IMR-90 (cell line): ENCODE measurements at regions not wholly inside any gene's neighbourhood (a gene's known extent, or its start where the extent isn't known, plus 50 kb on each side); places are given as distances from the start of the nearest gene placed in this dataset.
A peak's percentile ranks its signal among the peaks of the same experiment; 100 is the strongest.

Experiments used
- ATAC-seq: fragments of 200-7000 bp; cut with Tn5 transposase; 2 replicates; pipeline ENCODE4 v1.9.1; 2020; ENCODE audit warnings: low read depth, mild to moderate bottlenecking, moderate library complexity
- BruUV-seq: library from RNA; stranded (reverse); fragments of 400-500 nt; replicated peaks from 2 replicates; lab custom pipeline; 2021; lab: Mats Ljungman, UMichigan
- CTCF ChIA-PET: fragments of 300-600 bp; formaldehyde crosslinking; extraction: SDS; loops from one replicate; lab custom pipeline; 2021; ENCODE audit warnings: antibody characterized with exemption; lab: Yijun Ruan, JAX
- POLR2A ChIA-PET: fragments of 300-600 bp; sonication (Branson Sonifier 250); formaldehyde crosslinking; loops from one replicate; lab custom pipeline; 2022; ENCODE audit warnings: antibody characterized with exemption; ENCODE audit not compliant: unreplicated experiment; lab: Charles Lee
- DNase-seq: peaks from one replicate; pipeline ENCODE4 v3.0.0; 2013
- H2AFZ ChIP-seq: replicated peaks from 2 replicates; pipeline ENCODE3; 2013; ENCODE audit warnings: low read length, mild to moderate bottlenecking; ENCODE audit not compliant: poor library complexity
- H2AK5ac ChIP-seq: 2 replicates; pipeline ENCODE4 v1.6.1; 2013; ENCODE audit warnings: low read depth, low read length, inconsistent platforms
- H2AK9ac ChIP-seq: replicated peaks from 2 replicates; pipeline ENCODE3; 2013; ENCODE audit warnings: mild to moderate bottlenecking, low read depth, low read length, moderate library complexity; ENCODE audit not compliant: poor library complexity
- H2BK120ac ChIP-seq: 2 replicates; pipeline ENCODE4 v1.6.1; 2013; ENCODE audit warnings: low read depth, low read length, inconsistent platforms
- H2BK15ac ChIP-seq: 3 replicates; pipeline ENCODE4 v1.6.1; 2013; ENCODE audit warnings: low read depth, low read length, inconsistent platforms
- H2BK20ac ChIP-seq: 2 replicates; pipeline ENCODE4 v1.6.1; 2013; ENCODE audit warnings: low read depth, mild to moderate bottlenecking, inconsistent platforms, low read length, moderate library complexity
- H2BK5ac ChIP-seq: 2 replicates; pipeline ENCODE4 v1.6.1; 2013; ENCODE audit warnings: mild to moderate bottlenecking, low read depth, low read length, inconsistent platforms; ENCODE audit not compliant: poor library complexity, severe bottlenecking
- H3K14ac ChIP-seq: replicated peaks from 2 replicates; pipeline ENCODE4 v1.6.1; 2013; ENCODE audit warnings: low read depth, low read length, inconsistent platforms
- H3K18ac ChIP-seq: 2 replicates; pipeline ENCODE4 v1.6.1; 2013; ENCODE audit warnings: low read depth, low read length, control low read depth
- H3K23ac ChIP-seq: 2 replicates; pipeline ENCODE4 v1.6.1; 2013; ENCODE audit warnings: low read depth, low read length, inconsistent platforms
- H3K27ac ChIP-seq: 2 replicates; pipeline ENCODE4 v1.5.1; 2013; ENCODE audit warnings: mild to moderate bottlenecking, control low read depth, low read length; ENCODE audit not compliant: insufficient read depth
- H3K27me3 ChIP-seq: 2 replicates; pipeline ENCODE4 v1.6.1; 2013; ENCODE audit warnings: low read length; ENCODE audit not compliant: control insufficient read depth, insufficient read depth
- H3K36me3 ChIP-seq: 2 replicates; pipeline ENCODE4 v1.6.1; 2013; ENCODE audit warnings: low read length, mixed read lengths; ENCODE audit not compliant: control insufficient read depth, insufficient read depth
- H3K4ac ChIP-seq: 2 replicates; pipeline ENCODE4 v1.6.1; 2013; ENCODE audit warnings: low read depth, low read length, inconsistent platforms
- H3K4me1 ChIP-seq: 2 replicates; pipeline ENCODE4 v1.6.1; 2013; ENCODE audit warnings: low read length, mixed read lengths; ENCODE audit not compliant: control insufficient read depth, insufficient read depth
- H3K4me2 ChIP-seq: 2 replicates; pipeline ENCODE4 v1.6.1; 2013; ENCODE audit warnings: low read depth, mild to moderate bottlenecking, control low read depth, low read length, moderate library complexity
- H3K4me3 ChIP-seq: 2 replicates; pipeline ENCODE4 v1.5.1; 2013; ENCODE audit warnings: low read depth, mild to moderate bottlenecking, control low read depth, low read length, moderate library complexity; ENCODE audit not compliant: insufficient read depth
- H3K56ac ChIP-seq: 2 replicates; pipeline ENCODE4 v1.6.1; 2013; ENCODE audit warnings: low read length, inconsistent platforms; ENCODE audit not compliant: insufficient read depth; ENCODE audit errors: extremely low read depth
- H3K79me1 ChIP-seq, 2 experiments: 2 replicates each; pipeline ENCODE4 v1.6.1; 2013; ENCODE audit warnings: low read length in 2 of 2, inconsistent platforms in 1 of 2, low read depth in 1 of 2
- H3K9ac ChIP-seq: 2 replicates; pipeline ENCODE4 v1.6.1; 2013; ENCODE audit warnings: low read depth, low read length, control low read depth
- H3K9me1 ChIP-seq: 2 replicates; pipeline ENCODE4 v1.6.1; 2013; ENCODE audit warnings: low read length, inconsistent platforms; ENCODE audit not compliant: insufficient read depth
- H3K9me3 ChIP-seq: 2 replicates; pipeline ENCODE4 v1.6.1; 2013; ENCODE audit warnings: low read length; ENCODE audit not compliant: control insufficient read depth, insufficient read depth
- H4K20me1 ChIP-seq: 2 replicates; pipeline ENCODE4 v1.6.1; 2013; ENCODE audit warnings: low read length, inconsistent platforms; ENCODE audit not compliant: insufficient read depth
- H4K5ac ChIP-seq: 2 replicates; pipeline ENCODE4 v1.6.1; 2013; ENCODE audit warnings: mild to moderate bottlenecking, low read depth, low read length, control low read depth
- H4K8ac ChIP-seq, 2 experiments: 2 replicates each; pipeline ENCODE4 v1.6.1; 2013; ENCODE audit warnings: low read depth in 2 of 2, low read length in 2 of 2, control low read depth in 1 of 2, inconsistent platforms in 1 of 2
- H4K91ac ChIP-seq: 2 replicates; pipeline ENCODE4 v1.6.1; 2013; ENCODE audit warnings: low read depth, low read length, inconsistent platforms; ENCODE audit not compliant: insufficient read depth
- WGBS, 2 experiments: methylation state at CpG; one replicate each; pipeline versions ENCODE4 v1.1.5 to v1.1.7; 2013; ENCODE audit warnings: missing lambda C conversion rate in 2 of 2; ENCODE audit not compliant: insufficient read length in 1 of 2; ENCODE audit errors: extremely low coverage in 2 of 2; 5-methylcytosine and 5-hydroxymethylcytosine counted together
- dilution Hi-C: fragments of 300-500 bp; cut with HindIII; formaldehyde crosslinking; loops from one replicate; pipeline ENCODE4 v1.14.3; 2018; ENCODE audit warnings: low sequenced_read_pairs; ENCODE audit not compliant: unreplicated experiment
- in situ Hi-C: fragments of 300-500 bp; cut with MboI; formaldehyde crosslinking; loops from 3 replicates; pipeline ENCODE4 v1.14.3; 2019; ENCODE audit warnings: low sequenced_read_pairs, inconsistent platforms, mixed read lengths
- intact Hi-C: fragments of 100-400 bp; cut with micrococcal nuclease; formaldehyde crosslinking; loops from 2 replicates; pipeline ENCODE4 v1.10.0; 2022
- TF ChIP-seq, protein P1 (sequence below): conservative IDR thresholded peaks from 2 replicates; pipeline ENCODE4 v1.5.1; 2012; ENCODE audit warnings: mild to moderate bottlenecking, low read depth, low read length, improper control_type of control experiment

DNA sequence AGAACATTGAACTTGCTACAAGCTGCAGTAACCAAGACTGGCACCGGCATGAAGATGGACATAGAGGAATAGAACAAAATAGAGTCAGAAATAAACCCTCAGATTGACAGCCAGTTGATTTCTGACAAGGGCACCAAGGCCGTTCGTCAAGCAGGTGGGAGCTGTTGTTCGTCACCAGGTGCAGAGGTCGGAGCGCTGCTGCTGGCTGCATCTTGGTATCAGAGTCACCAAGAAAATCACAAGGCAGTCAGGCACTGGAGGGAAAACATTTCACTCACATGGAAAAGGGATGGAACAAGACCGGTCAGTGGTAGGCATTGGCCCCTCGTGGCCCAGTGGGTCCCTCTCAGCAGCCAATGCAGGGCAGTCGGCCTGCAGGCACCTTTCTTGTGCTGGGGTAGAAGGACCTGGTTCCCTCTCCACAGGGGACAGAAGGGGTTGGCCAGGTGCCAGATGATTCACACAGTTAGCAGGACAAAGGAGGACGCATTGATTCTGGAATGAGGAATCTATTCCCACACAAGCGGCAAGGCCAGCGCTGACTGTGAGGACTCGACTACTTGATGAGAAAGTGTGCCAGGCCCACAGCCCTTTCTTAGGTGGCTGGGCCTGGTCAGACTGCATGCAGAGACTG, 115.8 kb upstream of the FGF3 start:
- H2AK9ac ChIP-seq = peak overlapping the region; percentile 68
- no peak overlapping the region for H3K27ac ChIP-seq
- H3K23ac ChIP-seq = no peak overlapping the region
- no peak overlapping the region for H3K14ac ChIP-seq
- no peaks in the 10 kb centered on the region for H3K79me1 ChIP-seq
- H3K4me3 ChIP-seq = no peak overlapping the region
- dilution Hi-C loops = no loop called here
- intact Hi-C loops = loop anchor here (5.0 kb wide), 1 partner anchor 137 kb away; no protein-coding TSS in a partner anchor
- H2BK15ac ChIP-seq = no peak overlapping the region
- POLR2A ChIA-PET = no interaction called here
- BruUV-seq = no TSS peak
- peak; percentile 27 for DNase-seq
- no peak overlapping the region for H3K4ac ChIP-seq
- no peak for ATAC-seq
- no peak overlapping the region for H2BK5ac ChIP-seq
- no peak overlapping the region for H4K5ac ChIP-seq
- H3K56ac ChIP-seq = no peak overlapping the region
- no peak overlapping the region for H4K8ac ChIP-seq
- no peak overlapping the region for H3K4me2 ChIP-seq
- no peak overlapping the region for H2AK5ac ChIP-seq
- H3K4me1 ChIP-seq = peaks cover 5% of the 10 kb centered on the region; the same call in 1 of the 2 replicates
- peak overlapping the region; percentile 44 for H2AFZ ChIP-seq
- no peak overlapping the region; the same call in 1 of the 2 replicates for H2BK20ac ChIP-seq
- 87% methylated on average over 3 of the region's 13 CpGs; no CpG with 5 or more reads in 1 of the 2 experiments for WGBS, 2 experiments
- H3K9ac ChIP-seq = no peak overlapping the region
- no peak overlapping the region for H2BK120ac ChIP-seq
- no peak overlapping the region for H4K91ac ChIP-seq
- TF ChIP-seq, protein P1, sequence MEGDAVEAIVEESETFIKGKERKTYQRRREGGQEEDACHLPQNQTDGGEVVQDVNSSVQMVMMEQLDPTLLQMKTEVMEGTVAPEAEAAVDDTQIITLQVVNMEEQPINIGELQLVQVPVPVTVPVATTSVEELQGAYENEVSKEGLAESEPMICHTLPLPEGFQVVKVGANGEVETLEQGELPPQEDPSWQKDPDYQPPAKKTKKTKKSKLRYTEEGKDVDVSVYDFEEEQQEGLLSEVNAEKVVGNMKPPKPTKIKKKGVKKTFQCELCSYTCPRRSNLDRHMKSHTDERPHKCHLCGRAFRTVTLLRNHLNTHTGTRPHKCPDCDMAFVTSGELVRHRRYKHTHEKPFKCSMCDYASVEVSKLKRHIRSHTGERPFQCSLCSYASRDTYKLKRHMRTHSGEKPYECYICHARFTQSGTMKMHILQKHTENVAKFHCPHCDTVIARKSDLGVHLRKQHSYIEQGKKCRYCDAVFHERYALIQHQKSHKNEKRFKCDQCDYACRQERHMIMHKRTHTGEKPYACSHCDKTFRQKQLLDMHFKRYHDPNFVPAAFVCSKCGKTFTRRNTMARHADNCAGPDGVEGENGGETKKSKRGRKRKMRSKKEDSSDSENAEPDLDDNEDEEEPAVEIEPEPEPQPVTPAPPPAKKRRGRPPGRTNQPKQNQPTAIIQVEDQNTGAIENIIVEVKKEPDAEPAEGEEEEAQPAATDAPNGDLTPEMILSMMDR = no peak
- no peaks in the 10 kb centered on the region for H3K36me3 ChIP-seq
- H3K18ac ChIP-seq = no peak overlapping the region
- H3K9me3 ChIP-seq = no peaks in the 10 kb centered on the region
- CTCF ChIA-PET = no interaction called here
- in situ Hi-C loops = no loop called here
- no peaks in the 10 kb centered on the region for H4K20me1 ChIP-seq
- H3K9me1 ChIP-seq = peaks cover 3% of the 10 kb centered on the region; the same call in 1 of the 2 replicates
- peaks cover 12% of the 10 kb centered on the region for H3K27me3 ChIP-seq
